ENCODE measurements at regions not wholly inside any gene's neighbourhood (a gene's known extent, or its start where the extent isn't known, plus 50 kb on each side); places are given as distances from the start of the nearest gene placed in this dataset.
"Not testable (repeated sequence)": the region's sequence is repeated elsewhere in the genome, so short reads cannot be mapped to it uniquely, and the experiment has no call there.

- no peak for DNase-seq (ENCODE audit: low spot score)
Measured at GRCh38 chrX:39472161-39472560, 625.6 kb downstream of the BCOR start.

- DNase-seq (ENCODE audit: low spot score): no peak
Measured at GRCh38 chrX:39473812-39474211, 623.9 kb downstream of the BCOR start.

GRCh38 chrX:39475372-39475771, 622.4 kb downstream of the BCOR start:
- no peak for DNase-seq (ENCODE audit: low spot score)

GRCh38 chrX:39476604-39477021, 621.1 kb downstream of the BCOR start:
- DNase-seq (ENCODE audit: low spot score): no peak

- peak; percentile 4 for DNase-seq (ENCODE audit: low spot score)
Measured at GRCh38 chrX:39477031-39477761, 620.6 kb downstream of the BCOR start.

GRCh38 chrX:39477762-39478120, 620.0 kb downstream of the BCOR start:
- DNase-seq (ENCODE audit: low spot score): no peak

GRCh38 chrX:39479856-39480255, 617.9 kb downstream of the BCOR start:
- DNase-seq (ENCODE audit: low spot score): no peak

- no peak for DNase-seq (ENCODE audit: low spot score)
Measured at GRCh38 chrX:39480963-39481362, 616.8 kb downstream of the BCOR start.

- no peak for DNase-seq (ENCODE audit: low spot score)
Measured at GRCh38 chrX:39481621-39482020, 616.1 kb downstream of the BCOR start.

- DNase-seq (ENCODE audit: low spot score): no peak
Measured at GRCh38 chrX:39484159-39485068, 613.3 kb downstream of the BCOR start.

GRCh38 chrX:39487166-39487968, 610.4 kb downstream of the BCOR start:
- no peak for DNase-seq (ENCODE audit: low spot score)

- no peak for DNase-seq (ENCODE audit: low spot score)
Measured at GRCh38 chrX:39487969-39488330, 609.8 kb downstream of the BCOR start.

- peak; percentile 62 for DNase-seq (ENCODE audit: low spot score)
Measured at GRCh38 chrX:39491548-39492297, 606.0 kb downstream of the BCOR start.

- no peak for DNase-seq (ENCODE audit: low spot score)
Measured at GRCh38 chrX:39492497-39493162, 605.1 kb downstream of the BCOR start.

- DNase-seq (ENCODE audit: low spot score): no peak
Measured at GRCh38 chrX:39493168-39493567, 604.6 kb downstream of the BCOR start.

- DNase-seq (ENCODE audit: low spot score): not testable (repeated sequence)
Measured at GRCh38 chrX:39497117-39497516, 600.6 kb downstream of the BCOR start.

- no peak for DNase-seq (ENCODE audit: low spot score)
Measured at GRCh38 chrX:39497702-39498265, 600.0 kb downstream of the BCOR start.

- no peak for DNase-seq (ENCODE audit: low spot score)
Measured at GRCh38 chrX:39499996-39500395, 597.8 kb downstream of the BCOR start.

- DNase-seq (ENCODE audit: low spot score): no peak
Measured at GRCh38 chrX:39501822-39502221, 595.9 kb downstream of the BCOR start.

- DNase-seq (ENCODE audit: low spot score): no peak
Measured at GRCh38 chrX:39502486-39502885, 595.3 kb downstream of the BCOR start.

- no peak for DNase-seq (ENCODE audit: low spot score)
Measured at GRCh38 chrX:39504227-39504626, 593.5 kb downstream of the BCOR start.
